ENCODE measurements at regions not wholly inside any gene's neighbourhood (a gene's known extent, or its start where the extent isn't known, plus 50 kb on each side); places are given as distances from the start of the nearest gene placed in this dataset.

DNA sequence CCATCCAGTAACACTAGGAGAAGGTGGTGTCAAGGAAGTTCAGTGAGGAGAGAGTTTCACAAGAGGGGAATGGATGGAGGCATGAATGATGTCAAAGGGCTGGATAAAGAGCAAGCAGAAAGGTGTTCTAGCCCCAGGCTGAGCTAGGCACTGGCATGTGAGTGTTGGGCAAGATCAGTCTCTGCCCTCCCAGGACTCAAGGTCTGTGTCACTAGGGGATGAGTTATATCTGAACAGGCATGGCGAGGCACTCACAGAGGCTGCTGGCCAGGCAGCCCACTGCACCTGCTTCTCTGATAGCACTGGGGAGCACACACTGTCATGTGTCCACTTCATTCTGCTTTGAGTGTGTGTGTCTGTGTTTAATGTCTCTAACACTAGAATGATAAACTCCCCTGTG is 903.8 kb downstream of the BCL11B start:
- DNase-seq = no peak

DNA sequence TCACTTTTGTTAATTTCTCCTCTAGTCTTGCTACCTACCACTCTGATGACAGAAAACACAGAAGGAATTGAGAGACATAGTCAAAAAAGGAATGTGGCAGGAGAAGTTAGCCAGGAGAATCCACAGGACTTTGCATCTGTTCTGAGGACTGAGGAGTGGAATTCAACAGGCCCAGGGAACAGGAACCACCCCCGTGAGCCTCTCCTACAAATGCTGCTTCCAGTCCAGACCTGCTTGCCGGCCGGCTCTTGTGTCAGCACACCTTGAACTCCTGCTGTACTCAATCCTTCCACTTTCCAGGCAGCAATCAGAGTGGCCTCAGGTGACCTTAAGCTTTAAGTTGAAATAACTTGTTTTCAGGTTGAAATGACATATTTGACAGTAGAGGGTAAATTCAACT is 903.1 kb downstream of the BCL11B start:
- DNase-seq = no peak

DNA sequence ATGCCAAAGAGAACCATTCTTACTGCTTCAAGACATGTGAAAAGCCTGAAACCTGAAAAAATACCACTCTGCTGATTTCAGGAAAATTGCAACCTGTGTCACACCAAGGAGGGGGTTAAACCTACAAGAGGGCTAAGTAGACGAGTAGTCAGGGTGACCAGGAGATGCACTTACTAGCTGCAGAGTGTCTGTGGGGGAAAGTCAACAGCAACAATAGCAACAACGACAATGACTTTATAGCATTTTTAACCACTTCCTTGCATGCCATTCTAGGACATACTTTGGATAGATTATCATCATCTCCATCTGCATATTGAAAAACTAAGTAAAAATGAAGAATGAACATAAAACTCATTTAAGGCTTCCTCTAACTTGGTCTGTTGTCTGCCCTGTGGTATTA is 902.7 kb downstream of the BCL11B start:
- DNase-seq = no peak

DNA sequence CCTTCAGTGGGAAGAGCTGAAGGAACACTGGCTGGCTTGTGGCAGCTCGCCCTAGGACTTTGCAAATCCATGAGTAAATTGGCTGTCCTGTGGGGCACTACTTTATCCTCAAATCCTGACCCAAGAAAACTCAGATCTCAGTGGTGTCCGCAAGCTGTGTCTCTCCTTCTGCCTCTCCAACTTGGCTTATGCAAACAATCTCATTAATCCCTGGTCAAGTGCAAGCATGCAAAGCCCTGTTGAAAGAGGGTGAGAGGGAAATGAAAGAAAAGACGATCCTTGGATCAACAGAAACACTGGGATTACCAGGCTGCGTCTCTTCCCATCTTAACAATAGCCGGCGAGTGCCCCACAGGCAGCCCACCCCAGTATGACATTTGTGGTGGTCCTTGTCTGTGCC is 901.6 kb downstream of the BCL11B start:
- no peak for DNase-seq

- DNase-seq = no peak
Observed at GRCh38 chr14:98371141-98371540, 900.9 kb downstream of the BCL11B start.

DNA sequence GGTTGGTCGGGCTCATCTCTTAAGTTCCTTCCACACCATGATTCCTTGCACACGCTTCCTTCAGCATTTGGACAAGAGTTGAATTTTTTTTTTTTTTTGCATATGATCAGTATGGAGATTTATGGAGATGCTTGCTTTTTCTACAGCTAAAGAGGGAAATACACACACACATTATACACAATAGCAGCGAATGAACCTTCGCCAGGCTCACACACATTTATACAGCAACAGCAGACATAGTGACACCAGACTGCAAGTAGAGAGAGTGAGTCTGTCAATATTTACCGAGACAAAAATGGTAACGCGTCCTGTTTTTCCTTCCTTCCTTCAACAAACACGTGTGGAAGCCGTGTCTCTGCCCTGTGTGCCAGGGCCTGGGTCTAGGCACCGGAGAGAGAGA is 897.9 kb downstream of the BCL11B start:
- DNase-seq = no peak

DNA sequence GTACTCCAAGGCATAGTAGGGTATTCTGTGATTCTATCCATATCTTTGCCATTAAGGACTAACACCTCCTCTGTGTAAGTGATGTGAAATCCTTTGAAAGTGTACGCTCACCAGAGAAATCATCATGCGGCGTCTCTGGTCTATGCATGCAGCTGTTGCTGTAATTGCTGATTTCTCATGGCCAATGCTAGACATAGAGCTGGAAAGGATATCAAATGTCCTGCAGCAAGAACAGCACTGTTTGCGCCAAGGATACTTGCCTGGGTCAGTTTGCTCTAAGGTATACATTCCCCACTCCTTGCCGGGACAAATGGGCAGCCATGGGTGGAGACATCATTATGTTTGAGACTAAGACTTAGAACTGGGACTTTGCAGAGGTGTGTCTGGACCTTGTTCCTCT is 896.4 kb downstream of the BCL11B start:
- DNase-seq = no peak

DNA sequence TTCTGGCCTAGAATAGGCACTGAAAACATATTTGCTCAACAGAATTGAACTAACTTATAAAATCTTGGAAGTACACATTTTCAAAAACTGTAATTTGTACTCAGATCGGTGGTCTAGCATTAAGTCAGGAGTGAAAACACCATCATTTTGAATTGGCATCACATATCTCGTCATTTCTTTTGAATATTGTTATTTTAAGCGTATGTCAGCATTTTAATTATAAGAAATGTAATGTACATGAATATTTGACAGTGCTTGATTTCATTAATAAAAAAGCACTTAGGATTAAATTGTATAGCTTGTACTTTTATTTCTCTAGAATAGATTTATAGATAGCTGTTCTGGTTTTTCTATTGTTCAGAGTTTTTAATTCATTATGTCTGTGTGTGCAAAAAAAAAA is 892.2 kb downstream of the BCL11B start:
- no peak for DNase-seq

DNA sequence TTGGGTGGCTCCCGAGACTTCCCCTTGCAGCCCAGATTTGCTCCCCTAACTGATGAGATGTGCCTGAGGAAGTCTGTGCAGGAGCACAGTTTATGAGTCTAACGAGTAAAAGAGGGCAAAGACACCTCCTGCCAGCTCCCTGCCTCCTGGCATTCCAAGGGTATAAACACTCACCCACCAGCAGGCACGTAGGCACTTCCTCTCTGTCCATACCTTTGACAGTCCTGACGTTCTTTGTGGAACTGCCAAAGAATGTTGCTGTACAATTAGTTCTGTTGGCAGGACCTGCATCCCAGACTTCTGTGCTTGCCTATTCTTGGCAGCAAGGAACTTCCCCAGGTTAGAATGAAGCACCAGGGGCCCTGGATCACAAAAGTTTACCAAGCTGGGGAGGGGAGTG is 889.3 kb downstream of the BCL11B start:
- DNase-seq = no peak

DNA sequence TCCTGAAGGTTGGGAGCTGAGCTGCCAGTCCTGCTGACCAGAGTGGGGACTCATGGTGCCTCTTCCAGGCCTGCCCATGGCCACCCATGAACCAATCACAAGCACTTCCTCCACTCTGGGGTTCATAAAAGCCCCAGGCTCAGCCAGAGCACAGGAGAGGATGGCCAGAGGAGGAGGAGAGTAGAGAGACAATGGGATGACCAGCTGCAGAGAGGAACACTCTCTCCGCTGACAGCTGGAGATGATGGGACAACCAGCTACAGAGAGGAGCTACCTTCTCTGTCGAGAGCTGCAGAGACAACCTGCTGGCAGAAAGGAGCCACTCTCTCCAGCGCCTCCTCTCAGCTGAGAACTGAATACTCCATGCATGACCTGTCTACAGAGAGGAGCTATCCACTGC is 886.1 kb downstream of the BCL11B start:
- no peak for DNase-seq

GRCh38 chr14:98391061-98391460 is 880.9 kb downstream of the BCL11B start:
- no peak for DNase-seq

DNA sequence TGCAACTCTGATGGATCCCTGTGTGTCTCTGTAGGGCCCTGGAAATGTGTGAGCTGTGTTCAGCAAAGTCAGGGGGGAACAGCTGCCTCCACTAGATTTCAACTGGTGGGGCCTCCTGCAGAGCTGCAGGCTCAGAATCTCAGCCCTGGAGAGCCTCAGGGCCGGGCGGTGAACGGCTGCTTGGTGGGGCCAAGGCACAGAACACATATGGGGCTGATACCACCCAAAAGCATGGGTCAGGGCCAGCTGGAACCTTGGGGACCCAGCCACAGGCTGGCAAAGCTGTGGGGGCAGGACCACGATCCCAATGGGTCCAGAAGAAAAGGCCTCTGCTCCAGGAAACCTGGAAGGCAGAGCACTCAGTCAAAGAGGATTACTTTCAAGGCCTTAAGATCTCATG is 878.5 kb downstream of the BCL11B start:
- no peak for DNase-seq

GRCh38 chr14:98404811-98405210 is 867.2 kb downstream of the BCL11B start:
- DNase-seq = no peak

- no peak for DNase-seq
Observed at GRCh38 chr14:98408024-98408555, 863.9 kb downstream of the BCL11B start.

GRCh38 chr14:98408713-98409112 is 863.3 kb downstream of the BCL11B start:
- no peak for DNase-seq

DNA sequence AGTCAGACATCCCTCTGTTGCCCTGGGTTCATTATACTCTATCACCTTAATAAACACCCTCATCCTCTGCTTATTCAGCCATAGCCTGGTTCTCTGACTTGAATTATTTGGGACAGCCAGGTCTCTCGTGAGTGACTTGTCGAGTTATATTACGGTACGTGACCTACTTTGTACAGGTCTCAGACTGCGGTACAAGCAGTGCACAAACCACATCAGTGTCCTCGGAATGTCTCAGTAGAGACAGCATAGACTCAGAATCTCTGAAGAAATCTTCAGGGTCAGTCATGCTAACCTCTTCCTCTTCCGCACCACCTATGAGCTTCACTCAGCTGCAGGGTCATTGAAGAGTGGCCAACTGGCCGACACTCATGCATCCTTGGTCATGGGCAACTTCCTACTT is 860.8 kb downstream of the BCL11B start:
- no peak for DNase-seq

- no peak for DNase-seq
Observed at GRCh38 chr14:98412431-98412830, 859.6 kb downstream of the BCL11B start.

- DNase-seq = no peak
Observed at GRCh38 chr14:98415766-98416165, 856.2 kb downstream of the BCL11B start.

DNA sequence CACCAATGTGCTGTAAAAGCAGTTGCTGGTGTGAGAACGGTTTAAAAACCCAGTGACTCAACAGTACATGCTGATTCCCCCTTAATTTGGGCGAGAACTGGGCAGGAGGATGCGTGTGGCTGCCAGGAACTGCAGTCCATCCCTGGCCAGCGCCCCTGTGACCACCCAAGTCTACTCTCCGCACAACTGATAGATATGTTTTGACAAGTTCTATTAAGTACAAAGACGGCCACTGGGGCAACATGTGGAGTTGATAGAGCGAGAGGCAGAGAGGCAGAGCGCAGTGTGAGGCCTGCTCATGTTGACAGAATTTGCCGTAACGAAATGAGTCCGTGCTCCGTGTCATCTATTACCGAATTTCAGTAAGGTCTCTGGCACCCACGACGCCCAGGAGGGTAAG is 855.0 kb downstream of the BCL11B start:
- DNase-seq = no peak

DNA sequence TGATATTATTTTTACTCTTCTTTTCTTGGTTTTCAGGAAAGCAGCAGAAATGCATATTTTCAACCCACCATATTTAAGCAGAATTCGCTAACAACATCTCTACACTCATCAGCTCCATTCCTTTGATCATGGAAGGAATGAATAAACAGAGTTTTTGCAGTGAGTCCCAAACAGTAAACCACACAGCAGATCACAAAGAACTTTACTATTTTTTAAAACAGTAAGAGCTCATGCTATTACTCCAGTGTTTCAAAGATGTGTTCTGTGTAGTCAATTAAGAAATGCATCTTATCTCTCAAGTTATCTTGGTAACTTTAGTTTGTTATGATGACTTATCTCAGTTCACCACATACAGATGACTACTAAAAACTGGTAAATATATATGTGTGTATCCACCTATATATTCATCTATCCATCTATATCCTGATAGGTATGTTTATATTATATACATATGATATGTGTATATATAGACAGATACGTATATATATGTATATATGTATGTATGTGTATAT is 843.5 kb downstream of the BCL11B start:
- no peak for DNase-seq

- no peak for DNase-seq
Observed at GRCh38 chr14:98433436-98433835, 838.6 kb downstream of the BCL11B start.

DNA sequence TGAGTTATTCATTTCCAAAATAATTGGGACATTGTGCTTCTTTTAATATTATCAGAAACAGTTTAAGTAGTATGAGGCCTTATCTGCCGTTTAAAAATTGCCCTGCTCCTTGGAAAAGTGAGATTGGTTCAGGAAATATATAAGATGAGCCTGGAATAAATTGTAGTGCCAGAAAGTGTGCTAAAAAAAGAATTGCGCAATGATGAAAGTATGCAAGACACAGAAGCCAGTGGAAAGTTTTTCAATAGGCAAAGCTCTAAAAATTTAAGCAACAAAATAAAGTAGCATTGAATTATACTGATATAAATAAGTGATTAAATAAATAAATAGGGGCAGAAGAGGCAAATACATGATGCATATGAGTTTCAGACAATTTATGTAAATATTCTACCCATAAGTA is 834.9 kb downstream of the BCL11B start:
- no peak for DNase-seq

DNA sequence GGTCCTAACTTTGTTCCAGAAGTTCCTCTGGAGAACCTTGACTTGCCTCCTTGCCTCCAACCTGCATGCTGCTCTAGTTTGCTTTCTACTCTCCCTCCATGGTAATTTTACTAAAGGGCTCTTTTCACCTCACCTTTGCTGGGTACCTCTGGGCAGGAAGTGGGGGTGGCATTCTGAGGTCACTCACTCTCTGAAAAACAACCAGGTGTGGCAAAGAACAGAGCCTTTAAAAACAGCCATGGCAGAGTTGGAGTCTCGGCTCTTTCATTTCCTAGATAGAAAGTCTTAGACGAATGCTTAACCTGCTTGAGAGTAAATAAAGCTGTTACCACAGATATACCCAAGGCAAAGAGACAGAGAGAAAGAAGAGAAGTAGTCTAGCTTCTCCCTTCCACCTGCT is 827.9 kb downstream of the BCL11B start:
- peak; percentile 62 for DNase-seq

GRCh38 chr14:98445718-98446117 is 826.3 kb downstream of the BCL11B start:
- no peak for DNase-seq

GRCh38 chr14:98446508-98446907 is 825.5 kb downstream of the BCL11B start:
- DNase-seq = no peak

DNA sequence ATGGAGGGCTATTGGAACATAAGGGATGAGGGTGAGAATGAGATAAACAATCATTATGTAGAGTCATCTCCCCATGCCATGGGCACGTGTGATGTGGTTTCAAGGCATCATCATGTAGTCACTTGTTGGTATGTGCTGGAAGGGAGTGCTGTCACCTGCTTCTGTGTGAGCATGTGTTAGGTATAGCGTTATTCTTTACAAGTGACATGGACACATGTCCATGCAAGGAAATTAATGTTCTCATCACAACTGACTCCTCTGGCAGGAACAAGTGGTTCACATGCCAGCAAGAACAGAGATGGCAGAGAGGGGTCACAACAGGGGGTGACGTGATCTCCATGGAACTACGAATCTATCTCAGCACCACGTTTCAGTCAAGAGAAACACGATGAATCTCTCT is 815.8 kb downstream of the BCL11B start:
- no peak for DNase-seq

All from CD4-positive, alpha-beta T cell treated with Interleukin-10 for 1 hour (primary cell).